ENCODE measurements at regions not wholly inside any gene's neighbourhood (a gene's known extent, or its start where the extent isn't known, plus 50 kb on each side); places are given as distances from the start of the nearest gene placed in this dataset.

- no peaks in the 10 kb centered on the region for H3K79me2 ChIP-seq (ENCODE audit: low read depth)
- H3K27ac ChIP-seq: peak overlapping the region; percentile 68
- no peaks in the 10 kb centered on the region for H3K9me3 ChIP-seq (ENCODE audit: insufficient read depth, low read depth)
- peak; percentile 39 to 79 for DNase-seq
- TF ChIP-seq CTCF (conservative IDR thresholded peaks at IDR 0.05) (no peak), EZH2 (IDR thresholded peaks at IDR 0.05; ENCODE audit: low read depth) (no peak)
- no peak overlapping the region for H3K4me3 ChIP-seq
- H2AFZ ChIP-seq: 0 out of 2 replicates have a peak overlapping the region, but pooled peaks have one; percentile 17
- no peaks in the 10 kb centered on the region for H3K36me3 ChIP-seq (ENCODE audit: low read depth)
- BruUV-seq (replicated peaks): no TSS peak
- H4K20me1 ChIP-seq (ENCODE audit: insufficient read depth): no peaks in the 10 kb centered on the region
- H3K4me1 ChIP-seq (replicated peaks; ENCODE audit: insufficient read depth): peaks cover 23% of the 10 kb centered on the region
- peaks cover 14% of the 10 kb centered on the region; the same call in 1 of the 2 replicates for H3F3A ChIP-seq (ENCODE audit: insufficient read depth, low read depth)
- H3K27me3 ChIP-seq (ENCODE audit: insufficient read depth, low read depth): no peaks in the 10 kb centered on the region
- H3K9me2 ChIP-seq (ENCODE audit: insufficient read depth): no peaks in the 10 kb centered on the region
- intact Hi-C loops (cut with micrococcal nuclease; ENCODE audit: unreplicated experiment): no loop called here
- peak overlapping the region; percentile 45 for H3K4me2 ChIP-seq
- ChIA-PET POLR2A (ENCODE audit: unreplicated experiment) (interaction anchor here (0.5 kb wide), 2 partner anchors 14 to 66 kb away, joined by 4 to 6 read pairs; partner anchors contain the start of gene OXA1L), CTCF (interaction anchor here (1.0 kb wide), 1 partner anchor 66 kb away, joined by 3 read pairs; the partner anchor contains the start of gene OXA1L)
Observed at GRCh38 chr14:22699801-22700564, 55.8 kb upstream of the OR6J1 start.

- H3F3A ChIP-seq (ENCODE audit: insufficient read depth, low read depth): no peaks in the 10 kb centered on the region
Observed at GRCh38 chr14:22713631-22713950, 52.9 kb upstream of the OXA1L start.

More at GRCh38 chr14:22713631-22713950, 52.9 kb upstream of the OXA1L start:
- no peaks in the 10 kb centered on the region for H3K9me2 ChIP-seq (ENCODE audit: insufficient read depth)
- H3K27ac ChIP-seq: no peak overlapping the region
- peak overlapping the region; percentile 76 for H3K4me2 ChIP-seq
- H3K79me2 ChIP-seq (ENCODE audit: low read depth): no peaks in the 10 kb centered on the region
- no peaks in the 10 kb centered on the region for H4K20me1 ChIP-seq (ENCODE audit: insufficient read depth)
- no peak for DNase-seq
- no TSS peak for BruUV-seq (replicated peaks)
- no peaks in the 10 kb centered on the region for H3K36me3 ChIP-seq (ENCODE audit: low read depth)
- H3K4me1 ChIP-seq (replicated peaks; ENCODE audit: insufficient read depth): no peaks in the 10 kb centered on the region
- TF ChIP-seq EZH2 (IDR thresholded peaks at IDR 0.05; ENCODE audit: low read depth): no peak
- no peak for TF ChIP-seq CTCF (conservative IDR thresholded peaks at IDR 0.05)
- ChIA-PET POLR2A (ENCODE audit: unreplicated experiment) (interaction anchor here (0.9 to 1.1 kb wide), 2 partner anchors 55 to 94 kb away, joined by 16 to 25 read pairs; no protein-coding TSS in a partner anchor), CTCF (interaction anchor here (0.6 to 1.0 kb wide), 3 partner anchors 56 to 158 kb away, joined by 3 to 16 read pairs (median 7); no protein-coding TSS in a partner anchor)
- H3K4me3 ChIP-seq: peak overlapping the region; percentile 48; the same call in 1 of the 2 replicates
- no peaks in the 10 kb centered on the region for H3K27me3 ChIP-seq (ENCODE audit: insufficient read depth, low read depth)
- H3K9me3 ChIP-seq (ENCODE audit: insufficient read depth, low read depth): no peaks in the 10 kb centered on the region
- peak overlapping the region; percentile 81 for H2AFZ ChIP-seq
- intact Hi-C loops (cut with micrococcal nuclease; ENCODE audit: unreplicated experiment): loop anchor here (10.0 kb wide), 1 partner anchor 59 kb away; no protein-coding TSS in a partner anchor
